ENCODE measurements at regions not wholly inside any gene's neighbourhood (a gene's known extent, or its start where the extent isn't known, plus 50 kb on each side); places are given as distances from the start of the nearest gene placed in this dataset.

DNA sequence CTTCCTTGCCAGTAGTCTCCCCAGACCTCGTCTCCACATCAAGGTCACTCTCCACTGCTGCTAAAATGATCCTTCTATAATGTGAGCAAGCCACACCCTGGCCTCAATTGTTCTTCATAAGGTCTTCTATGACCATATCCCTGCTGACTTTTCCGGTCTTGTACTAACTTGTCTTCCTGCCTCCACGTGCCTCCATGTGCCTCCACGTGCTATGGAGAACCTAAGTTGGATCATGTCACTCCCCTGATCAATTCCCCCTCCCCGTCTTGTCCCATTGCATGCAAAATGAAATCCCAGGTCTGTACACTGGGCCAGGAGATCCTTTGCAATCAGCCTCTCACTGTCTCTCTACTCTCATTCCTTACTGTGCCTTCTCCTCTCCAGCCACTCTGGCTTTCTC, 110.6 kb downstream of the TTC8 start:
- dilution Hi-C loops (cut with HindIII; ENCODE audit: low sequenced_read_pairs, unreplicated experiment) (no loop called here), in situ Hi-C loops (cut with MboI; ENCODE audit: low sequenced_read_pairs) (no loop called here), intact Hi-C loops (cut with micrococcal nuclease) (no loop called here)
- Histone ChIP-seq H3K9me1 (ENCODE audit: insufficient read depth, low read length) (peaks cover 9% of the 10 kb centered on the region; the same call in 1 of the 2 replicates), H2AK9ac (replicated peaks; ENCODE audit: low read depth, low read length, poor library complexity) (no peak overlapping the region), H2AK5ac (ENCODE audit: low read depth, low read length) (peak overlapping the region; percentile 27), H3K18ac (ENCODE audit: low read depth, low read length) (no peak overlapping the region), H3K4ac (ENCODE audit: low read depth, low read length) (peak overlapping the region; percentile 75), H4K20me1 (ENCODE audit: insufficient read depth, low read length) (no peaks in the 10 kb centered on the region), H4K5ac (ENCODE audit: low read depth, low read length) (0 out of 2 replicates have a peak overlapping the region, but pooled peaks have one; percentile 4), H3K4me2 (ENCODE audit: low read depth, low read length) (no peak overlapping the region), H2BK20ac (ENCODE audit: low read depth, low read length) (peak overlapping the region; percentile 80; the same call in 1 of the 2 replicates), H3K27me3 (ENCODE audit: control insufficient read depth, insufficient read depth, low read length) (no peaks in the 10 kb centered on the region), H3K56ac (ENCODE audit: extremely low read depth, insufficient read depth, low read length) (no peak overlapping the region), H3K14ac (replicated peaks; ENCODE audit: low read depth, low read length) (no peak overlapping the region; the same call in 1 of the 2 replicates), H3K4me3 (ENCODE audit: insufficient read depth, low read depth, low read length) (no peak overlapping the region), H3K79me1 (ENCODE audit: low read depth in 1 of 2, low read length in 2 of 2) (no peaks in the 10 kb centered on the region), H3K23ac (ENCODE audit: low read depth, low read length) (no peak overlapping the region; the same call in 1 of the 2 replicates), H3K27ac (ENCODE audit: insufficient read depth, low read length) (no peak overlapping the region), H3K9me3 (ENCODE audit: control insufficient read depth, insufficient read depth, low read length) (no peaks in the 10 kb centered on the region), H3K9ac (ENCODE audit: low read depth, low read length) (no peak overlapping the region), H4K8ac (ENCODE audit: low read depth in 2 of 2, low read length in 2 of 2) (peak overlapping the region; percentile 1; a peak in 1 of 4 replicates), H4K91ac (ENCODE audit: insufficient read depth, low read depth, low read length) (peak overlapping the region; percentile 48; the same call in 1 of the 2 replicates), H3K4me1 (ENCODE audit: control insufficient read depth, insufficient read depth, low read length) (peaks cover 5% of the 10 kb centered on the region; the same call in 1 of the 2 replicates), H2AFZ (replicated peaks; ENCODE audit: low read length, poor library complexity) (peak overlapping the region; percentile 66), H2BK5ac (ENCODE audit: low read depth, low read length, poor library complexity, severe bottlenecking) (peak overlapping the region; percentile 27), H2BK15ac (ENCODE audit: low read depth, low read length) (peak overlapping the region; percentile 5; the same call in 2 of the 3 replicates), H2BK120ac (ENCODE audit: low read depth, low read length) (peak overlapping the region; percentile 75; the same call in 1 of the 2 replicates), H3K36me3 (ENCODE audit: control insufficient read depth, insufficient read depth, low read length) (no peaks in the 10 kb centered on the region)
- no TSS peak for BruUV-seq (replicated peaks)
- TF ChIP-seq RCOR1 (IDR thresholded peaks at IDR 0.05; ENCODE audit: insufficient replicate concordance, low read length), result no peak
- no peak for TF ChIP-seq POLR2A (IDR thresholded peaks at IDR 0.05; ENCODE audit: low read depth, low read length)
- TF ChIP-seq BHLHE40 (IDR thresholded peaks at IDR 0.05; ENCODE audit: low read depth, low read length), result no peak
- TF ChIP-seq CTCF (conservative IDR thresholded peaks at IDR 0.05; ENCODE audit: low read depth, low read length), result no peak
- no peak for TF ChIP-seq RAD21 (IDR thresholded peaks at IDR 0.05; ENCODE audit: low read length)
- TF ChIP-seq RFX5 (IDR thresholded peaks at IDR 0.05; ENCODE audit: low read depth, low read length), result no peak
- TF ChIP-seq MAZ (IDR thresholded peaks at IDR 0.05; ENCODE audit: borderline replicate concordance, low read depth, low read length), result no peak
- no peak for TF ChIP-seq SMC3 (IDR thresholded peaks at IDR 0.05; ENCODE audit: low read depth, low read length)
- no peak for TF ChIP-seq MXI1 (IDR thresholded peaks at IDR 0.05; ENCODE audit: borderline replicate concordance, low read depth, low read length)
- TF ChIP-seq NFE2L2 (IDR thresholded peaks at IDR 0.05; ENCODE audit: low read depth, low read length), result no peak
- no peak for TF ChIP-seq CEBPB (IDR thresholded peaks at IDR 0.05; ENCODE audit: low read depth, low read length)
- TF ChIP-seq, protein P1, sequence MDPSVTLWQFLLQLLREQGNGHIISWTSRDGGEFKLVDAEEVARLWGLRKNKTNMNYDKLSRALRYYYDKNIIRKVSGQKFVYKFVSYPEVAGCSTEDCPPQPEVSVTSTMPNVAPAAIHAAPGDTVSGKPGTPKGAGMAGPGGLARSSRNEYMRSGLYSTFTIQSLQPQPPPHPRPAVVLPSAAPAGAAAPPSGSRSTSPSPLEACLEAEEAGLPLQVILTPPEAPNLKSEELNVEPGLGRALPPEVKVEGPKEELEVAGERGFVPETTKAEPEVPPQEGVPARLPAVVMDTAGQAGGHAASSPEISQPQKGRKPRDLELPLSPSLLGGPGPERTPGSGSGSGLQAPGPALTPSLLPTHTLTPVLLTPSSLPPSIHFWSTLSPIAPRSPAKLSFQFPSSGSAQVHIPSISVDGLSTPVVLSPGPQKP (IDR thresholded peaks at IDR 0.05; ENCODE audit: borderline replicate concordance, low read depth, low read length), result no peak
- TF ChIP-seq USF2 (IDR thresholded peaks at IDR 0.05; ENCODE audit: low read depth, low read length), result no peak
- no peak for TF ChIP-seq MAFK (IDR thresholded peaks at IDR 0.05; ENCODE audit: low read depth, low read length)
- no peak for TF ChIP-seq CHD1 (IDR thresholded peaks at IDR 0.05; ENCODE audit: low read depth, low read length)
- no peak for TF ChIP-seq FOS (IDR thresholded peaks at IDR 0.05; ENCODE audit: low read depth, low read length)
- ChIA-PET POLR2A (ENCODE audit: unreplicated experiment) (no interaction called here), CTCF (no interaction called here)
- no peak for ATAC-seq (ENCODE audit: low read depth)
- DNase-seq, result no peak
- 82% methylated on average over 5 of the region's 5 CpGs; no CpG with 5 or more reads in 1 of the 2 experiments for WGBS, 2 experiments (ENCODE audit: extremely low coverage in 2 of 2, insufficient read length in 1 of 2)

All from IMR-90 (cell line).